K562 (cell line): ENCODE measurements at regions not wholly inside any gene's neighbourhood (a gene's known extent, or its start where the extent isn't known, plus 50 kb on each side); places are given as distances from the start of the nearest gene placed in this dataset.

ENCODE experiments used
- ATAC-seq: fragments of 200-7000 bp; cut with Tn5 transposase; 3 replicates; pipeline ENCODE4 v1.9.1; 2020; ENCODE audit warnings: moderate library complexity
- BruUV-seq: library from RNA; stranded (reverse); fragments of 400-500 nt; replicated peaks from 2 replicates; lab custom pipeline; 2021; lab: Mats Ljungman, UMichigan
- CTCF ChIA-PET: fragments of 300-600 bp; formaldehyde crosslinking; extraction: SDS; loops from one replicate; lab custom pipeline; 2021; ENCODE audit warnings: low intra/inter-chr PET ratio; lab: Yijun Ruan, JAX
- POLR2A ChIA-PET: fragments of 300-600, 350-650 bp; sonication (Branson Sonifier 250); formaldehyde crosslinking; extraction: SDS; loops from one replicate; lab custom pipeline; 2021; ENCODE audit warnings: antibody characterized with exemption, inconsistent platforms; lab: Yijun Ruan, JAX
- DNase-seq, 4 experiments: peaks; one replicate each; pipeline versions ENCODE4 v3.0.0 to v3.0.0-alpha.2; 2011 to 2018; ENCODE audit warnings: low spot score in 3 of 4, mixed read lengths in 3 of 4; ENCODE audit errors: extremely low read depth in 1 of 4
- FAIRE-seq: peaks from 2 replicates; lab custom pipeline; 2011; peaks lifted over from hg19 to GRCh38; lab: Jason Lieb, UNC
- H2AFZ ChIP-seq: 2 replicates; pipeline ENCODE4 v1.6.0; 2011; ENCODE audit warnings: low read depth, low read length, control low read depth, inconsistent platforms
- H3K27ac ChIP-seq: fragments of 200-600 bp; 3 replicates; pipeline ENCODE4 v1.8.0; 2011; ENCODE audit warnings: low read depth, mild to moderate bottlenecking, control low read depth, inconsistent platforms, low read length, moderate library complexity, mixed read lengths; ENCODE audit errors: extremely low read depth
- H3K27me3 ChIP-seq, 2 experiments: fragments of 300-600 bp in 1 of 2; 2 replicates in 1 of 2; 3 replicates in 1 of 2; pipeline versions ENCODE4 v1.6.0 to v1.8.0; 2011; ENCODE audit warnings: inconsistent platforms in 2 of 2, low read length in 2 of 2, mild to moderate bottlenecking in 1 of 2, mixed read lengths in 1 of 2, moderate library complexity in 1 of 2; ENCODE audit not compliant: control insufficient read depth in 2 of 2, insufficient read depth in 2 of 2
- H3K36me3 ChIP-seq: fragments of 300-600 bp; 3 replicates; pipeline ENCODE4 v1.8.0; 2011; ENCODE audit warnings: mild to moderate bottlenecking, low read length, inconsistent platforms; ENCODE audit not compliant: control insufficient read depth, insufficient read depth
- H3K4me1 ChIP-seq, 2 experiments: fragments of 200-600 bp in 1 of 2; replicated peaks in 1 of 2; 2 replicates in 1 of 2; 3 replicates in 1 of 2; pipeline versions ENCODE4 v1.5.1 to v1.8.0; 2011; ENCODE audit warnings: inconsistent platforms in 2 of 2, low read length in 2 of 2, mild to moderate bottlenecking in 1 of 2, mixed read lengths in 1 of 2, moderate library complexity in 1 of 2; ENCODE audit not compliant: control insufficient read depth in 2 of 2, insufficient read depth in 2 of 2
- H3K4me2 ChIP-seq: 2 replicates; pipeline ENCODE4 v1.6.1; 2011; ENCODE audit warnings: low read length, control low read depth, inconsistent platforms, mixed read lengths; ENCODE audit not compliant: insufficient read depth
- H3K4me3 ChIP-seq: fragments of 200-600 bp; sonication (generic), shearing (Covaris generic); 2 replicates; pipeline ENCODE4 v1.5.1; 2016; ENCODE audit warnings: control low read depth, inconsistent platforms
- H3K79me2 ChIP-seq: fragments of 200-600 bp; 3 replicates; pipeline ENCODE4 v1.8.0; 2011; ENCODE audit warnings: low read length, inconsistent platforms; ENCODE audit not compliant: control insufficient read depth, insufficient read depth
- H3K9ac ChIP-seq, 2 experiments: 2 replicates each; pipeline versions ENCODE4 v1.6.0 to v1.6.1; 2011; ENCODE audit warnings: low read depth in 2 of 2, low read length in 2 of 2, control low read depth in 1 of 2, inconsistent platforms in 1 of 2, mild to moderate bottlenecking in 1 of 2, mixed read lengths in 1 of 2; ENCODE audit not compliant: insufficient read depth in 1 of 2
- H3K9me1 ChIP-seq: one replicate; pipeline ENCODE4 v1.6.0; 2011; ENCODE audit warnings: inconsistent platforms, mild to moderate bottlenecking, low read length, moderate library complexity; ENCODE audit not compliant: control insufficient read depth, insufficient read depth
- H3K9me3 ChIP-seq: replicated peaks from 2 replicates; pipeline ENCODE4 v1.5.1; 2011; ENCODE audit warnings: low read depth, low read length, inconsistent platforms; ENCODE audit not compliant: control insufficient read depth, insufficient read depth
- H4K20me1 ChIP-seq: replicated peaks from 2 replicates; pipeline ENCODE4 v1.6.1; 2011; ENCODE audit warnings: low read length, inconsistent platforms, mixed read lengths; ENCODE audit not compliant: control insufficient read depth, insufficient read depth
- MYBL2 ChIP-seq, 2 experiments: fragments of 450-650 bp in 1 of 2; sonication (generic) in 1 of 2; formaldehyde crosslinking in 1 of 2; IDR thresholded peaks; 2 replicates each; pipeline versions ENCODE4 v1.6.1 to v1.8.1; 2017 to 2022; ENCODE audit warnings: borderline replicate concordance in 1 of 2, inconsistent platforms in 1 of 2, low read depth in 1 of 2, mild to moderate bottlenecking in 1 of 2, missing genetic modification reagents in 1 of 2, moderate library complexity in 1 of 2
- PCBP2 ChIP-seq: fragments of 200-400 bp; formaldehyde crosslinking; IDR thresholded peaks from 2 replicates; pipeline ENCODE4 v1.6.1; 2018; ENCODE audit warnings: low read length, low read depth, mild to moderate bottlenecking, moderate library complexity; ENCODE audit not compliant: poor library complexity, severe bottlenecking
- PTTG1 ChIP-seq: fragments of 450-650 bp; IDR thresholded peaks from 2 replicates; pipeline ENCODE4 v1.6.1; 2016; ENCODE audit warnings: low read depth, mild to moderate bottlenecking, missing genetic modification characterization, missing compliant biosample characterization
- RCOR1 ChIP-seq, 2 experiments: IDR thresholded peaks; 2 replicates each; pipeline ENCODE4 v1.6.1; 2012; ENCODE audit warnings: low read depth in 2 of 2, low read length in 2 of 2, borderline replicate concordance in 1 of 2, improper control_type of control experiment in 1 of 2
- ZFX ChIP-seq: sonication (generic); formaldehyde crosslinking; IDR thresholded peaks from 2 replicates; pipeline ENCODE4 v1.8.0; 2022; ENCODE audit warnings: mild to moderate bottlenecking, missing genetic modification reagents, moderate library complexity
- ZNF165 ChIP-seq: fragments of 250-450 bp; sonication (Bioruptor Pico); IDR thresholded peaks from 2 replicates; pipeline ENCODE4 v1.4.0; 2020; ENCODE audit warnings: borderline replicate concordance
- WGBS: fragments of 100-300 bp; shearing (Covaris generic); methylation state at CpG from one replicate; pipeline ENCODE4 v1.1.6; 2016; ENCODE audit warnings: low coverage, mixed read lengths; ENCODE audit not compliant: insufficient coverage; ENCODE audit errors: missing lambda C conversion rate; 5-methylcytosine and 5-hydroxymethylcytosine counted together
- in situ Hi-C: fragments of 300-500 bp; cut with MboI; formaldehyde crosslinking; loops from 4 replicates; pipeline ENCODE4 v1.15.0; 2018; ENCODE audit warnings: inconsistent platforms, mixed read lengths
- intact Hi-C: fragments of 100-400 bp; cut with micrococcal nuclease; formaldehyde crosslinking; loops from 2 replicates; pipeline ENCODE4 v1.14.2; 2022
- TF ChIP-seq, protein P1 (sequence below): fragments of 250-450 bp; sonication (Bioruptor Pico); IDR thresholded peaks from 2 replicates; pipeline ENCODE4 v1.5.0; 2021
- TF ChIP-seq, protein P2 (sequence below): sonication (generic); formaldehyde crosslinking; IDR thresholded peaks from 2 replicates; pipeline ENCODE4 v1.9.0; 2022; ENCODE audit warnings: mild to moderate bottlenecking, missing genetic modification reagents
- TF ChIP-seq, protein P3 (sequence below): sonication (generic); formaldehyde crosslinking; IDR thresholded peaks from 2 replicates; pipeline ENCODE4 v1.8.0; 2022; ENCODE audit warnings: mild to moderate bottlenecking, missing genetic modification reagents
- TF ChIP-seq, protein P4 (sequence below): fragments of 450-650 bp; formaldehyde crosslinking; IDR thresholded peaks from 2 replicates; pipeline ENCODE4 v1.4.0; 2022; ENCODE audit warnings: mild to moderate bottlenecking, moderate library complexity
- TF ChIP-seq, protein P5 (sequence below): fragments of 450-650 bp; formaldehyde crosslinking; IDR thresholded peaks from 2 replicates; pipeline ENCODE4 v1.4.0; 2020; ENCODE audit warnings: mild to moderate bottlenecking, moderate library complexity

DNA sequence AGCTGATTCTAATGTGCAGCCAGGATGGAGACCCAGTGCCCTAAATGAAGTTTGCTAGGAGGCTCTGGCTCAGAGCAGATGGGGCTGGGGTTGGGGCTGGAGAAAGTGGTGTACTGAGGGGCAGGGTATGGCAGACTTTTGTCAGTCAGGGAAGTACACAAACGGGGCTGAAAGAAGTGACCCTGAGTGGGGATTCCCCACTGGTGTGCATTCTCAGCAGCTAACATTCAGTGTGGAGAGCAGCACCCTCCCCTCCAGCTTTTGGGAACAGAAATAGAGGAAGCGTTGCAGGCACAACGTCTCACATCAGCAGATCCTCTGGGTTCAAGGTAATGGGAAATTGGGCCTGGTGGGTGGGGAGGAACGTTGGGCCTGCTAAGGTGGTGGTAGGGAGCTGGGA is 89.1 kb upstream of the GCFC2 start:
- H3K4me1 ChIP-seq, result no peaks in the 10 kb centered on the region
- H4K20me1 ChIP-seq, result no peaks in the 10 kb centered on the region
- no peaks in the 10 kb centered on the region for H3K79me2 ChIP-seq
- no peak overlapping the region for H3K27ac ChIP-seq
- H3K4me2 ChIP-seq, result no peak overlapping the region
- in situ Hi-C loops (loop anchor here (25.0 kb wide), 1 partner anchor 787 kb away; no protein-coding TSS in a partner anchor), intact Hi-C loops (no loop called here)
- no peaks in the 10 kb centered on the region for H3K9me1 ChIP-seq
- DNase-seq, result no peak
- H3K4me3 ChIP-seq, result no peak overlapping the region
- peaks cover 0 to 4% of the 10 kb centered on the region in 2 experiments; a peak in 2 of 5 replicates for H3K27me3 ChIP-seq
- BruUV-seq, result no TSS peak
- no peak for ATAC-seq
- ChIA-PET POLR2A (no interaction called here), CTCF (no interaction called here)
- H2AFZ ChIP-seq, result no peak overlapping the region
- no peak for FAIRE-seq
- no peaks in the 10 kb centered on the region for H3K9me3 ChIP-seq
- H3K36me3 ChIP-seq, result no peaks in the 10 kb centered on the region
- 0% methylated on average over 4 of the region's 4 CpGs for WGBS
- no peak for TF ChIP-seq ZFX (CRISPR knock-in tag)
- TF ChIP-seq, protein P1, sequence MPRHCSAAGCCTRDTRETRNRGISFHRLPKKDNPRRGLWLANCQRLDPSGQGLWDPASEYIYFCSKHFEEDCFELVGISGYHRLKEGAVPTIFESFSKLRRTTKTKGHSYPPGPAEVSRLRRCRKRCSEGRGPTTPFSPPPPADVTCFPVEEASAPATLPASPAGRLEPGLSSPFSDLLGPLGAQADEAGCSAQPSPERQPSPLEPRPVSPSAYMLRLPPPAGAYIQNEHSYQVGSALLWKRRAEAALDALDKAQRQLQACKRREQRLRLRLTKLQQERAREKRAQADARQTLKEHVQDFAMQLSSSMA, result no peak
- no peak overlapping the region for H3K9ac ChIP-seq

DNA sequence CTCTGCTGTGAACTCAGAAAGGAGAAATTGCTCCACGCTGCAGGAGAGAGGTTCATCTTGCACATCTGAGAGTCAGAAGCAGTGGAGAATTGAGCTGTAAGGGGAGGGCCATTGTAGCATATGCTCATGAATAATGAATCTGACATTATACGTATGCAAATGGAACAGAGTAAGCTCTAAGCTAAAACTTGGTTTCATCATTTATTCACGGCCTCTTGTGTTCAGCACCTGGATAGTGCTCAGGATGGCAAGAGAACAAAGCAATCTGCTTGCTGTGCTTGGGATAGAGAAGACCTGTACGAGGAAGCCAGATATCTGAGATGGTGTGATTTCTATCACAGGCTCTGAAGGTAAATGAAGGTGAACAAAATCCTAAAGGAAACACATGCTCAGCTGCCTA is 87.9 kb upstream of the GCFC2 start:
- no peaks in the 10 kb centered on the region for H3K79me2 ChIP-seq
- CTCF ChIA-PET, result no interaction called here
- no peak overlapping the region for H3K4me2 ChIP-seq
- no peak for FAIRE-seq
- no peak overlapping the region for H3K9ac ChIP-seq
- no peak overlapping the region for H3K4me3 ChIP-seq
- no peaks in the 10 kb centered on the region for H4K20me1 ChIP-seq
- TF ChIP-seq, protein P2, sequence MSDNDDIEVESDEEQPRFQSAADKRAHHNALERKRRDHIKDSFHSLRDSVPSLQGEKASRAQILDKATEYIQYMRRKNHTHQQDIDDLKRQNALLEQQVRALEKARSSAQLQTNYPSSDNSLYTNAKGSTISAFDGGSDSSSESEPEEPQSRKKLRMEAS (CRISPR knock-in tag), result no peak
- TF ChIP-seq, protein P3, sequence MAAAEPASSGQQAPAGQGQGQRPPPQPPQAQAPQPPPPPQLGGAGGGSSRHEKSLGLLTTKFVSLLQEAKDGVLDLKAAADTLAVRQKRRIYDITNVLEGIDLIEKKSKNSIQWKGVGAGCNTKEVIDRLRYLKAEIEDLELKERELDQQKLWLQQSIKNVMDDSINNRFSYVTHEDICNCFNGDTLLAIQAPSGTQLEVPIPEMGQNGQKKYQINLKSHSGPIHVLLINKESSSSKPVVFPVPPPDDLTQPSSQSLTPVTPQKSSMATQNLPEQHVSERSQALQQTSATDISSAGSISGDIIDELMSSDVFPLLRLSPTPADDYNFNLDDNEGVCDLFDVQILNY (CRISPR knock-in tag), result no peak
- TF ChIP-seq PCBP2, result no peak
- TF ChIP-seq, protein P4, sequence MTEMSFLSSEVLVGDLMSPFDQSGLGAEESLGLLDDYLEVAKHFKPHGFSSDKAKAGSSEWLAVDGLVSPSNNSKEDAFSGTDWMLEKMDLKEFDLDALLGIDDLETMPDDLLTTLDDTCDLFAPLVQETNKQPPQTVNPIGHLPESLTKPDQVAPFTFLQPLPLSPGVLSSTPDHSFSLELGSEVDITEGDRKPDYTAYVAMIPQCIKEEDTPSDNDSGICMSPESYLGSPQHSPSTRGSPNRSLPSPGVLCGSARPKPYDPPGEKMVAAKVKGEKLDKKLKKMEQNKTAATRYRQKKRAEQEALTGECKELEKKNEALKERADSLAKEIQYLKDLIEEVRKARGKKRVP (CRISPR knock-in tag), result no peak
- TF ChIP-seq PTTG1, result no peak
- no peak for TF ChIP-seq MYBL2 (IDR thresholded peaks at IDR 0.05; ENCODE audit: low read depth)
- TF ChIP-seq MYBL2 (CRISPR knock-in tag; IDR thresholded peaks at IDR 0.05; ENCODE audit: borderline replicate concordance), result no peak
- no peak for TF ChIP-seq RCOR1 (IDR thresholded peaks at IDR 0.05; ENCODE audit: borderline replicate concordance in 1 of 2, low read depth in 2 of 2, low read length in 2 of 2)
- TF ChIP-seq, protein P5, sequence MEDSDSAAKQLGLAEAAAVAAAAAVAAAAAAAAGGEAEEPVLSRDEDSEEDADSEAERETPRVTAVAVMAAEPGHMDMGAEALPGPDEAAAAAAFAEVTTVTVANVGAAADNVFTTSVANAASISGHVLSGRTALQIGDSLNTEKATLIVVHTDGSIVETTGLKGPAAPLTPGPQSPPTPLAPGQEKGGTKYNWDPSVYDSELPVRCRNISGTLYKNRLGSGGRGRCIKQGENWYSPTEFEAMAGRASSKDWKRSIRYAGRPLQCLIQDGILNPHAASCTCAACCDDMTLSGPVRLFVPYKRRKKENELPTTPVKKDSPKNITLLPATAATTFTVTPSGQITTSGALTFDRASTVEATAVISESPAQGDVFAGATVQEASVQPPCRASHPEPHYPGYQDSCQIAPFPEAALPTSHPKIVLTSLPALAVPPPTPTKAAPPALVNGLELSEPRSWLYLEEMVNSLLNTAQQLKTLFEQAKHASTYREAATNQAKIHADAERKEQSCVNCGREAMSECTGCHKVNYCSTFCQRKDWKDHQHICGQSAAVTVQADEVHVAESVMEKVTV (CRISPR knock-in tag), result no peak
- TF ChIP-seq ZNF165 (CRISPR knock-in tag), result no peak
- no peak for DNase-seq
- peaks cover 0 to 4% of the 10 kb centered on the region in 2 experiments; a peak in 1 of 5 replicates for H3K27me3 ChIP-seq
- no peak overlapping the region for H2AFZ ChIP-seq
- in situ Hi-C loops, result loop anchor here (25.0 kb wide), 1 partner anchor 789 kb away; no protein-coding TSS in a partner anchor
- no peaks in the 10 kb centered on the region for H3K9me3 ChIP-seq
- WGBS, result 0% methylated on average over 4 of the region's 4 CpGs
- no peaks in the 10 kb centered on the region for H3K9me1 ChIP-seq
- H3K27ac ChIP-seq, result no peak overlapping the region
- no TSS peak for BruUV-seq
- POLR2A ChIA-PET, result no interaction called here
- no peaks in the 10 kb centered on the region for H3K4me1 ChIP-seq
- intact Hi-C loops, result no loop called here
- no peak for ATAC-seq
- no peaks in the 10 kb centered on the region for H3K36me3 ChIP-seq
